ENCODE measurements at regions not wholly inside any gene's neighbourhood (a gene's known extent, or its start where the extent isn't known, plus 50 kb on each side); places are given as distances from the start of the nearest gene placed in this dataset.

DNA sequence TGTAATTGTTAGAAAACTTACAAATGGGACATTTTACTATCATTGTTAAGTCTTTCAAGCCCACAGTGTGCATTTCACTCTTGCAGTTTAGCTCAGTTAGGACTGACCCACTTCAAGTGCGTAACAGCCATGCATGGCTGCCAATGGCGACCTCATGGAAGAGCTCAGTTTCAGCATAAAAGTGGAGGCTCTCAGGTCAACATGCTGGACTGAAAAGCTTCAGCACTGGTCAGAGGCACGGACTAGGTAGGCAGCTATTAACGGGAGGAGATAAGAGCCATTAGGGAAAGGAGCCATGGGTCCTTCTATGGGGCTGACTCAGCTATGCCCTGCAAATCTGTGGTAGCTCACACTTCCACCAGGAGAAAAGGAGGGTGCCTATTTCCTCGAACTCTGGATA lies 101.8 kb downstream of the TTLL2 start:
- no peak for TF ChIP-seq CEBPB (IDR thresholded peaks at IDR 0.05)
- TF ChIP-seq RAD21 (IDR thresholded peaks at IDR 0.05; ENCODE audit: low read depth) = no peak
- TF ChIP-seq FOXM1 (IDR thresholded peaks at IDR 0.05; ENCODE audit: borderline replicate concordance, low read depth) = no peak
- TF ChIP-seq CREB1 (IDR thresholded peaks at IDR 0.05; ENCODE audit: low read depth) = no peak
- TF ChIP-seq, protein P1, sequence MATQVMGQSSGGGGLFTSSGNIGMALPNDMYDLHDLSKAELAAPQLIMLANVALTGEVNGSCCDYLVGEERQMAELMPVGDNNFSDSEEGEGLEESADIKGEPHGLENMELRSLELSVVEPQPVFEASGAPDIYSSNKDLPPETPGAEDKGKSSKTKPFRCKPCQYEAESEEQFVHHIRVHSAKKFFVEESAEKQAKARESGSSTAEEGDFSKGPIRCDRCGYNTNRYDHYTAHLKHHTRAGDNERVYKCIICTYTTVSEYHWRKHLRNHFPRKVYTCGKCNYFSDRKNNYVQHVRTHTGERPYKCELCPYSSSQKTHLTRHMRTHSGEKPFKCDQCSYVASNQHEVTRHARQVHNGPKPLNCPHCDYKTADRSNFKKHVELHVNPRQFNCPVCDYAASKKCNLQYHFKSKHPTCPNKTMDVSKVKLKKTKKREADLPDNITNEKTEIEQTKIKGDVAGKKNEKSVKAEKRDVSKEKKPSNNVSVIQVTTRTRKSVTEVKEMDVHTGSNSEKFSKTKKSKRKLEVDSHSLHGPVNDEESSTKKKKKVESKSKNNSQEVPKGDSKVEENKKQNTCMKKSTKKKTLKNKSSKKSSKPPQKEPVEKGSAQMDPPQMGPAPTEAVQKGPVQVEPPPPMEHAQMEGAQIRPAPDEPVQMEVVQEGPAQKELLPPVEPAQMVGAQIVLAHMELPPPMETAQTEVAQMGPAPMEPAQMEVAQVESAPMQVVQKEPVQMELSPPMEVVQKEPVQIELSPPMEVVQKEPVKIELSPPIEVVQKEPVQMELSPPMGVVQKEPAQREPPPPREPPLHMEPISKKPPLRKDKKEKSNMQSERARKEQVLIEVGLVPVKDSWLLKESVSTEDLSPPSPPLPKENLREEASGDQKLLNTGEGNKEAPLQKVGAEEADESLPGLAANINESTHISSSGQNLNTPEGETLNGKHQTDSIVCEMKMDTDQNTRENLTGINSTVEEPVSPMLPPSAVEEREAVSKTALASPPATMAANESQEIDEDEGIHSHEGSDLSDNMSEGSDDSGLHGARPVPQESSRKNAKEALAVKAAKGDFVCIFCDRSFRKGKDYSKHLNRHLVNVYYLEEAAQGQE (IDR thresholded peaks at IDR 0.05; ENCODE audit: low read depth) = no peak; the same call in 1 of the 2 replicates
- TF ChIP-seq, protein P2, sequence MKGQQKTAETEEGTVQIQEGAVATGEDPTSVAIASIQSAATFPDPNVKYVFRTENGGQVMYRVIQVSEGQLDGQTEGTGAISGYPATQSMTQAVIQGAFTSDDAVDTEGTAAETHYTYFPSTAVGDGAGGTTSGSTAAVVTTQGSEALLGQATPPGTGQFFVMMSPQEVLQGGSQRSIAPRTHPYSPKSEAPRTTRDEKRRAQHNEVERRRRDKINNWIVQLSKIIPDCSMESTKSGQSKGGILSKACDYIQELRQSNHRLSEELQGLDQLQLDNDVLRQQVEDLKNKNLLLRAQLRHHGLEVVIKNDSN (IDR thresholded peaks at IDR 0.05) = no peak
- no peak for TF ChIP-seq TCF12 (IDR thresholded peaks at IDR 0.05; ENCODE audit: low read depth)
- TF ChIP-seq TAF1 (IDR thresholded peaks at IDR 0.05; ENCODE audit: low read depth) = no peak
- TF ChIP-seq ZBTB7A (IDR thresholded peaks at IDR 0.05; ENCODE audit: low read depth) = no peak
- TF ChIP-seq EGR1 (IDR thresholded peaks at IDR 0.05) = no peak
- TF ChIP-seq YY1 (IDR thresholded peaks at IDR 0.05; ENCODE audit: low read depth) = no peak
- TF ChIP-seq EP300 (IDR thresholded peaks at IDR 0.05; ENCODE audit: borderline replicate concordance) = no peak

DNA sequence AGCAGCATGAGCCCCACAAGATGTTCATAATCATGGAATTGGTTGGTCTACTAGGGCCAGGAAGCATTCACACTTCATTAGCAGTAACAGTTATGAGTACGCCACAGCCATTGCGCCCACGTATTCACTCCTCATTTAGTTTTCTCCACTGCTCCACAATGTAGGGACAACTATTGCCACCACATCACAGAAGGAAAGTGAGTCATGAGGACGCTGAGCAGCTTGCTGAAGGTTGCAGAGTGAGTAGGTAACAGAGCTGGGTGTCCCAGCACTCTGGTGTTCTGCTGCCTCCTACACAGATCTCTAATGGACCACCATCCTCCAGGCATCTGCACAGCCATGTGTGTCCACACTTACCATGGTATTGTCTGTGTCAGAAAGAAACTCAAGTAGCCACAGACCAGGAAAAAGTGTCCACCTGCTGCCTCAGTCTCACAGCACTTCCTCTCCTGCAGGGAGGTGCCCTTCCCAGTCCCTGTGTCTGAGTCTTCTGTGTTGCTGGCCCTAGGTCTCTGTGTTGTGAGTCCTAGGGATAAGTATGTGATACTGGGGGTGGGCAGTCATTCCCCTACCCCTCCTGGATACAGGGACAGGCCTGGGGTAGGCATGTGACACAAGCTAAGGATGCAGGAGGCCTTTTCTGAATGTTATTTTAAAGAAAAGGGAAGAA lies 103.9 kb downstream of the TTLL2 start:
- TF ChIP-seq TCF12 (IDR thresholded peaks at IDR 0.05; ENCODE audit: low read depth) = no peak
- TF ChIP-seq, protein P3, sequence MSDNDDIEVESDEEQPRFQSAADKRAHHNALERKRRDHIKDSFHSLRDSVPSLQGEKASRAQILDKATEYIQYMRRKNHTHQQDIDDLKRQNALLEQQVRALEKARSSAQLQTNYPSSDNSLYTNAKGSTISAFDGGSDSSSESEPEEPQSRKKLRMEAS (IDR thresholded peaks at IDR 0.05) = no peak

DNA sequence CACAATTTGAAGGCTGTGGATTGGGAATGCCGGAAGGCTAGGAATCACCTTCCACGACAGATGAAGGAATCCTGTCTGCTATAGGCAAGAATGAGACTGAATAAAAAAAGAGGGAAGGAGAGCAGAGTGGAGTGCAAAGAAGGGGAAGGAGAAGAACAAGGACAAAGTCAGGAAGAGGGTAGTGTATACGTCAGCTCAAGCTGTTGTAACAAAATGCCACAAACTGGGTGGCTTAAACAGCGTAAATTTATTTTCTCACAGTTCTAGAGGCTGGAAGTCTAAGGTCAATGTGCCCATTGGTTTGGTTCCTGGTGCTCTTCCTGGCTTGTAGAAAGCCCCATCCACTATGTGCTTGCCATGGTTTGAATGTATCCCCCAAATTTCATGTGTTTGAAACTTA lies 104.5 kb downstream of the TTLL2 start:
- TF ChIP-seq, protein P2 (IDR thresholded peaks at IDR 0.05) = no peak

DNA sequence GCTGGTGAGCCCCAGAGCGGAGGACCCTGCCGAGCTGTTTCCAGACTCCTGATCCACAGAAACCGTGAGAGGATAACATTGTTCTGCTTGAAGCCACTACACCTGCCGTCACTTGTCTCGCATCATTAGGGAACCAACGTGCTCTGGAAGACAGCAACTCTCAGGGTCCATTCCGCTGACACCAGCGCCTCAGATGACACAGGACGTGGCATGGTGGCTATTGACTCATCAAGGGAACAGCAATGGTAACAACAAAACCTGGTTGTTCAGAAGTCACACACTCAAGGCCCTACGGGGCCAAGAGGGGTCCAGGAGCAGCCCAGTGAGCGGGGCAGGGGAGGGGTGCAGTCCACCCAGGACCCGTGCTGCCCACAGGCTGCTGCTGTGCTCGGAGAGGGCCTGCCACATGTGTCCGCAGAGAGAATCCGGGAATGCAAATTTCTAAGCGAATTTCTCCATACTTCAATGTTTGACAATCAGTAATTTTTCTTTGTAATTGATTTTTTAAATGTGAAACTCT lies 110.4 kb downstream of the TTLL2 start:
- TF ChIP-seq, protein P2 (IDR thresholded peaks at IDR 0.05) = no peak
- TF ChIP-seq RAD21 (IDR thresholded peaks at IDR 0.05; ENCODE audit: low read depth) (no peak), EP300 (IDR thresholded peaks at IDR 0.05; ENCODE audit: borderline replicate concordance) (no peak), CEBPB (IDR thresholded peaks at IDR 0.05) (no peak), TEAD4 (IDR thresholded peaks at IDR 0.05) (no peak), TCF12 (IDR thresholded peaks at IDR 0.05; ENCODE audit: low read depth) (no peak), ZBTB7A (IDR thresholded peaks at IDR 0.05; ENCODE audit: low read depth) (no peak), EGR1 (IDR thresholded peaks at IDR 0.05) (no peak), YY1 (IDR thresholded peaks at IDR 0.05; ENCODE audit: low read depth) (no peak), NFIC (IDR thresholded peaks at IDR 0.05) (no peak), FOXM1 (IDR thresholded peaks at IDR 0.05; ENCODE audit: borderline replicate concordance, low read depth) (no peak), TAF1 (IDR thresholded peaks at IDR 0.05; ENCODE audit: low read depth) (no peak), CREB1 (IDR thresholded peaks at IDR 0.05; ENCODE audit: low read depth) (no peak)
- TF ChIP-seq, protein P3 (IDR thresholded peaks at IDR 0.05) = no peak
- TF ChIP-seq, protein P1 (IDR thresholded peaks at IDR 0.05; ENCODE audit: low read depth) = no peak

DNA sequence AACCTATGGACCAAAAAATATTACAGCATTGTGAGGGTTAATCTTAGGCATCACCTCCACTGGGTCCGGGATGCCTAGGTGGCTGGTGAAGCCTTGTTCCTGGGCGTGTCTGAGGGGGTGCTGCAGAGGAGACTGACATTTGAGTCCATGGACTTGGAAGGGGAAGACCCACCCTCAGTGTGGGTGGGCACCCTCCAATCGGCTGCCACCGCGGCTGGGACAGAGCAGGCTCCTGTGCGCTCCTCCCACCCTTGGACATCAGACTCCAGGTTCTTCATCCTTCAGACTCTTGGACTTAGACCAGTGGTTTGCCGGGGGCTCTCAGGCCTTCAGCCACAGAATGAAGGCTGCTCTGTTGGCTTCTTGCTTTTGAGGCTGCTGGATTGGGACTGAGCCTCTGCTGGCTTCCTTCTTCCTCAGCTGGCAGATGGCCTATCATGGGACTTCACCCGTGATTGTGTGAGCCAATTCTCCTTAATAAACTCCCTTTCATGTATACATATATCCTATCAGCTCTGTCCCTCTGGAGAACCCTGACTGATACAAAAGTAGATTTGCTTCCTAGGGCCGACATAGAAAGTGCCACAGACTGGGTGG lies 113.1 kb downstream of the TTLL2 start:
- no peak for TF ChIP-seq TCF12 (IDR thresholded peaks at IDR 0.05; ENCODE audit: low read depth)
- no peak for TF ChIP-seq CREB1 (IDR thresholded peaks at IDR 0.05; ENCODE audit: low read depth)
- TF ChIP-seq, protein P1 (IDR thresholded peaks at IDR 0.05; ENCODE audit: low read depth) = no peak
- no peak for TF ChIP-seq TAF1 (IDR thresholded peaks at IDR 0.05; ENCODE audit: low read depth)
- TF ChIP-seq EGR1 (IDR thresholded peaks at IDR 0.05) = no peak

Data from Ishikawa (cell line).